GM21515 (cell line): ENCODE measurements at regions not wholly inside any gene's neighbourhood (a gene's known extent, or its start where the extent isn't known, plus 50 kb on each side); places are given as distances from the start of the nearest gene placed in this dataset.

Source experiments
- ATAC-seq: cut with Tn5 transposase; IDR thresholded peaks from one replicate; pipeline ENCODE4 v1.9.1; 2021; ENCODE audit not compliant: unreplicated experiment

DNA sequence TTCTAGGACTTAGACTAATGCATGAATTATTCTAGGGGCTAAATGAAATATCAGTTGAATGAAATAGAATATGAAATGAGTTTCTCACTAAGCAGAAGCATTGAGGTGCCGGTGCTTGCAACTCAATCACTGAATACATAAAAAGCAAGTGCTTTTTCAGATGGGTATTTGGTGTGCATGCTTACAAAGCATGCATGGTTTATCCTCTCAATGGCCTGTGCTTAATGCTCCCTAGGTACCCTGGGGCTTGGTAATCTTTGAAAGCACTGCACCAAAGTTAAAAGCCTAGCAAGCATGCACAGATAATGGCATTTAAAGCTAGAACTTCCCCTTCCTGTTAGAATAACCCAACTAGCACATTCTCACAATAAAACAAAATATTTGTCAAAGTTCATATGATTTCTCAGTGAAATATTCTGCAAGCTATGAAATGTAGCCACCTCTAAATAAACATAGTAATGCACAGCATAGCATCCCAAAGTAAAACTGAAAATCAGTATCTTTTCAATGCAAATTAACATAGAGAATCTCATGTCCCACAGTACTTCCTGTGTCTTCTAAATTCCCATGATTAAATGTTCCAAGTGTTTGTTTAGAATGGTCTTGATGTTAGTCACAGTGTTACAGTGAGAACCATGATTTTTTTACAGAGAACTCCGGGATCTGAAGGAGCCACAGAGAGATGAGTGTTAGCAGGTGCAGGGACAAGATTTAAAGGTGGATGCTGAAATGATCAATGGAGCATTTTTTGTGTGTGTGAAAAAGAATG is 143.4 kb upstream of the CDH6 start:
- no peak for ATAC-seq

DNA sequence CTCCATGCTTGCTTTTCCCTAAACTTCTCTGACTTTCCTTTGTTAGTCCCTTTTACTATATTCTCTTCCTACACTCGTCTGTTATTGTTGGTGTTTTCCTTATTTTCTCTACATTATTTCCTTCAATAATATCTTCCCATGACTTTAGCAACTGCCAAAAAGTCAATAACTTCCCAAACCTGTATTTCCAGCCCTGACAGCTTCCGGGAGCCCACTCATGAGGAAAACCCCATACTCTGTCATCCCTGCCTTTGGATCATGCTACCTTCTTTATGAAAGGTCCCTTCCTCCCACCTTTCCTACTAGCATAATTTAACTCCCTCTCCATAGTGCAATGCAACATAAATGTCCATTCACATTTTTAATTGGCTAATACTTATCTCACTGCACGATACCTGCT is 144.0 kb upstream of the CDH6 start:
- no peak for ATAC-seq

- ATAC-seq, result no peak
Measured at GRCh38 chr5:31048282-31049270, 144.9 kb upstream of the CDH6 start.

- ATAC-seq, result no peak
Measured at GRCh38 chr5:31047621-31048020, 145.9 kb upstream of the CDH6 start.

GRCh38 chr5:31047007-31047406 is 146.5 kb upstream of the CDH6 start:
- no peak for ATAC-seq

GRCh38 chr5:31036411-31036810 is 157.1 kb upstream of the CDH6 start:
- no peak for ATAC-seq

DNA sequence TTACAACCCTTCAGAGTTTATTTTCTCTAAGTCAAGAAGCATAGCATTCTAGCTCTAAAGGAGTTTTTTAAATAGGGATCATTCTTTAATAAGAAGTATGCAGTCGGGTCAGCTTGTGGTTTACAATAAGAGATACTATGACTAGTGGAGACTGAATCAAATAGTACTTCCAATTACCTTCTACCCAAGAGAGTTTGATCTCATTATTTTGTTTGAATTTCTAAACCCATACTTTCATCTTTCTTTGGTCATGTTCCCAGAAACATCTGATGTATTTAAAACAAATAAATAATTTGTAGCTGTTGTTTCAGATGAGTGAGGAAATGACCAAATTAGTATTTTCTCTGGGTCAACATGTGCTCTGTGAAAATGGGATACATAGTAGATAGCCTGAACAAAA is 160.2 kb upstream of the CDH6 start:
- ATAC-seq, result no peak

GRCh38 chr5:31029925-31030324 is 163.6 kb upstream of the CDH6 start:
- no peak for ATAC-seq

GRCh38 chr5:31027721-31028120 is 165.8 kb upstream of the CDH6 start:
- no peak for ATAC-seq

DNA sequence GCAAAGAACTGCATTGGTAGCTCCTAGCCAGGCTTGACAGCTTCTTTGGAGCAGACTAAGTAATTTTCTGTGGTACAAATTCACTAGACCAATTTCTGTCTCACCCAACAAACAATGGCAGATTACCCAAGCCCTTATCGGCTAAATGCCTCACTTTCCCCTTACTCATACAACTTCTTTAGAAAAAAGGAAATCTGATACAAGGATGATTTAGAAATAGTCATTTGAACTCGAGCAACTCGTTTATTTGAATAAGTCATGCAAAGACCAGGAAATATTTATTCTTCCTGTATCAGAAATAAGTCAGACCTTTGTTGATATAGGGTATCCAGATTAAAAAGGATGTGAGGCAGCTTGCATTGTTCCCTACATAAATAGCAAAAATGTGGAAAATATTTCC is 170.4 kb upstream of the CDH6 start:
- ATAC-seq, result no peak

GRCh38 chr5:31021181-31021624 is 172.3 kb upstream of the CDH6 start:
- no peak for ATAC-seq

DNA sequence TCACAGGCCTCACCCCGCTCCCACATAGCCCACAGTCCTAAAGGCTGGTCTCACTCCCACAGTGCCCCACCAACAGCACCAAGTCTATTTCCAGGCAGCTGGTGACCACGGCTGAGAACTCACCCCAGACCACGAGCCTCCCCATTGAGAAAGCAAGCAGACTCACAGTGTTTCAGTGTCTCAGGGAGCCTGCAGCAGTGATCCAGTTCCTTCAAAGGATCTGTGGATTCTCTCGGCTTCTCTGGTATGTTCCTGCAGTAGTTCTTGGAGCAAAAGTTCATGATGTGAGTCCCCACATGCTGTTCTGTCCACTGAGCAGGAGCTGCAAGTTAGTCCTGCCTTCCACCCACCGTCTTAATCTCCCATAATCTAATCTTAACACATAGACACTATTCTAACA is 185.3 kb upstream of the CDH6 start:
- ATAC-seq, result no peak

- no peak for ATAC-seq
Measured at GRCh38 chr5:31007672-31008071, 185.8 kb upstream of the CDH6 start.

DNA sequence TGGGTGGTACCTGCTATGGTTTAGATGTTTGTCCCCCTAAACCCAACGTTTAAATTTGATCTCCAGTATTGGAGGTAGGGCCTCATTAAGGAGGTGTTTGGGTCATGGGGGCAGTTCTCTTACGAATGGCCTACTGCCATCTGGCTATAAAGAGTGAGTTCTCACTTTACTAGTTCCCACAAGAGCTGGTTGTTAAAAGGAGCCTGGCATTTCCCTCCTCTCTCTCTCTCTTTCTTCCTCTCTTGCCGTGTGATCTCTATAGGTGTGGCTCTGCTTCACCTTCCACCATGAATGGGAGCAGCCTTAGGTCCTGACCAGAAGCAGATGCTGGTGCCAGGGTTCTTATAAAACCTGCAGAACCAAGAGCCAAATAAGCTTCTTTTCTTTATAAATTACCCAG is 193.2 kb upstream of the CDH6 start:
- no peak for ATAC-seq

DNA sequence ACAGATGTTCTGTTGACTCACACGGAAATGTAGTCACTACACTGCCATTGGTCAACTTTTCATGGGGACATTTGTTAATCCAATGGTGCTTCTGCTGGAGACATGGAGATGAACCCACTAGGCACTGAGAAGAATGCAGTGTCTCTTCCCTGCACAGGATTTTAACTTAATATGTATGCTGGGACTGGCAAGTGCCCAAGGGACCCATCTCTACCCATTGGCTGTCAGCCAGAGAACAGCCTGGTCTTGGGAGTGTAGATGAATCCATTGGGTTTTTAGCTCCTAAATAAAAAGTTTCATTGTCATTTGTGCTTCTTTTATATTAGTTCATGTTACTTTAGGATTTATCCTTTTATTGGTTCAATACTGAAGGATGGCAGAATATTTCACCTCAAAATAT is 195.8 kb upstream of the CDH6 start:
- ATAC-seq, result no peak

- no peak for ATAC-seq
Measured at GRCh38 chr5:30994902-30995301, 198.6 kb upstream of the CDH6 start.

DNA sequence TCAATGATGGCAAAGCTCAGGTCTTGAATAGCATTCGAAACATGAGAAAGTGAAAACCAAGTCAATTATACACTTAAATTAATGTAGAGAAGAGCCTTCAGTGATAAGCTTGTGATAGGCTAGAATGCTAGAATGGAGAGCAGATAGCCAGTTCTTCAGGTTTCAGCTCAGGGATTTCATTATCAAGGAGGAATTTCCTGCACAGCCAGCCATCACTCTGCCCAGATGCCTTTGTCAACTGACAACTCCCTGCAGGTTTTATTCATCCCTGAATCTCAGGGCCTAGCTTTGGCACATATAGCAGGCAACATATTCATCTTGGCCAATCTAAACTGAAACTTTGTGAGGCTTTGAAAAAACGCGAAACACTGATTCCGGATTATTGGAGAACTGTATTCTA is 199.3 kb upstream of the CDH6 start:
- no peak for ATAC-seq

DNA sequence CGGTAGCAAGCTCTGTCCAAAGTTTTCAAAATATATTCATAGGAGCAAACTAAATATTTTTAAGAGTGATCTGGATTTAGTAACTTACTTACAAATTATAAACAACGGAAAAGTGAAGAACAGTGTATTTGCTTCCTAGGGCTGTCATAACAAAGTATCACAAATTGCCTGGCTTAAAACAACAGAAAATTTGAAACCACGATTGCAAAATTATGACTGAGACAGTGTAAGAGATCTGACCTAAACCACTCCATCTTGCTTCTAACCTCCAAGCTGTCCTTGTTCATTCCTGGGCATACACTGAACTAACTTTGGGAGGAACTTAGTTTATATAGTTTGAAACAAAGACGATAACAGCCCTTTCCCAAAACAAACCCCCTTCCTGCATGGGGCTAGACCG is 202.0 kb upstream of the CDH6 start:
- no peak for ATAC-seq

GRCh38 chr5:30981576-30981975 is 211.9 kb upstream of the CDH6 start:
- no peak for ATAC-seq

DNA sequence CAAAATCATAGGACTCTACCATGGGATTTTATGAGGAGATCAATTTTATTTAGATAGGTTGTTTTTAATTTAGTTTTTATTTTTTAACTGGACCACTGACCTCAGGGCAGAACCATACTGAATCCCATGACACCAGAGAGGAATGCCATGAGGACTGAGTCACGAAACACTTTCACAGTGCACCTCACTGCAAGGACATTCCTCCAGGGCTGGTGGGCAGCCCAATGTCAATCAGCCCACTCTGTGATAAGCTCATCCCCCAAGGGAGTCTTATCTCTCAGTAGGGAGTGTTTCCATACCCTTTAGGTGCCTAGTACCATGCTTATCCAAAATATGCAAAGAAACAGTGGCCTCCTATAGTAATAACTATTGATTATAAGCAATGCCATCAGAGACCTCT is 224.5 kb upstream of the CDH6 start:
- ATAC-seq, result no peak

DNA sequence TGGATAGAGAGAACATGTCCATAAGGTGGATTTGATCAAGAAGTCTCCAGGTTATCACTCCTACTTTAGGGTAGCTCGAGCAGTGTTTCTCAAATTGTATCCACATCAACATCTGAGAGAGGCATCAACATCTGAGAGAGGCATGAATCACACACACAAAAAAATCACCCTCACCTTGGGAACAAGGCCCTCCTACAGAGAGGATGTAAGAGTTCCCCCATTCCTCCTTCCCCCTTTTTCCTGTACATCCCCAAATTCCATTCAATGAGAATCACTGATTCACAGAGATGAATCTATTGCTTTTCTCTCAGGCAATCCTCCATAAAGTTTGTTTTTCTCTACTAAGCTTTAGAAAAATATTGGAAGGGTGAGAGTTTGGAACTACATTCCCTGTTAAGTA is 233.4 kb upstream of the CDH6 start:
- no peak for ATAC-seq

DNA sequence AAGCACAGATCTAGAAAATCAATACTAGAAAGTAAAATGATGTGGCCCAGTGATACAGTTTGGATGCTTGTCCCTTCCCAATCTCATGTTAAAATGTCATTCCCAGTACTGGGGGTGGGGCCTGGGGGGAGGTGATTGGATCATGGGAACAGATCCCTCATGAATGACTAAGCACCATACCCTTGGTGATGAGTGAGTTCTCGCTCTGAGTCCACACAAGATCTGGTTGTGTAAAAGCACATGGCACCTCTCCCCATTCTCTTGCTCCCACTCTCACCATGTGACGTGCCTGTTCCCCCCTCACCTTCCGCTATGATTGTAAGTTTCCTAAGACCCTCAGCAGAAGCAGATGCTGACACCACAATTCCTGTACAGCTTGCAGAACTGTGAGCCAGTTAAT is 234.2 kb upstream of the CDH6 start:
- ATAC-seq, result no peak
